OCI-LY3 (cell line): ENCODE measurements at regions not wholly inside any gene's neighbourhood (a gene's known extent, or its start where the extent isn't known, plus 50 kb on each side); places are given as distances from the start of the nearest gene placed in this dataset.

ENCODE experiments used
- H2AFZ ChIP-seq: fragments of 200-600, 300-600 bp; shearing (Covaris generic); 2 replicates; pipeline ENCODE4 v1.6.0; 2014; ENCODE audit warnings: antibody characterized with exemption, low read depth, low read length
- H3K27ac ChIP-seq: fragments of 200-600, 300-600 bp; sonication (generic); 2 replicates; pipeline ENCODE4 v1.5.1; 2014; ENCODE audit warnings: mild to moderate bottlenecking, low read length, moderate library complexity, mixed read lengths
- H3K27me3 ChIP-seq: fragments of 200-600, 300-600 bp; sonication (generic); 2 replicates; pipeline ENCODE4 v1.6.1; 2014; ENCODE audit warnings: low read depth, low read length, mixed read lengths
- H3K36me3 ChIP-seq: fragments of 200-600, 300-600 bp; sonication (generic); replicated peaks from 2 replicates; pipeline ENCODE3; 2014; ENCODE audit warnings: low read depth, low read length, mixed read lengths
- H3K4me1 ChIP-seq: fragments of 300-600, 200-600 bp; sonication (generic); 2 replicates; pipeline ENCODE4 v1.6.1; 2014; ENCODE audit warnings: low read length, mixed read lengths
- H3K4me2 ChIP-seq: fragments of 200-600, 300-600 bp; sonication (generic); 2 replicates; pipeline ENCODE4 v1.6.1; 2014; ENCODE audit warnings: low read length, mixed read lengths
- H3K4me3 ChIP-seq: fragments of 300-600, 200-600 bp; sonication (generic); 2 replicates; pipeline ENCODE4 v1.5.1; 2014; ENCODE audit warnings: antibody characterized with exemption, mild to moderate bottlenecking, low read length, moderate library complexity
- H3K79me2 ChIP-seq: fragments of 300-600, 200-600 bp; shearing (Covaris generic); 2 replicates; pipeline ENCODE4 v1.6.1; 2014; ENCODE audit warnings: mild to moderate bottlenecking, low read length, mixed read lengths
- H3K9ac ChIP-seq: fragments of 300-600, 200-600 bp; shearing (Covaris generic); 2 replicates; pipeline ENCODE4 v1.6.0; 2014; ENCODE audit warnings: mild to moderate bottlenecking, low read length, moderate library complexity
- H3K9me3 ChIP-seq: fragments of 200-600, 300-600 bp; shearing (Covaris generic); 2 replicates; pipeline ENCODE4 v1.6.1; 2014; ENCODE audit warnings: low read length, mixed read lengths; ENCODE audit not compliant: insufficient read depth
- H4K20me1 ChIP-seq: fragments of 200-600, 300-600 bp; sonication (generic); 2 replicates; pipeline ENCODE4 v1.6.1; 2016; ENCODE audit warnings: low read length, mixed read lengths; ENCODE audit not compliant: insufficient read depth
- CTCF ChIP-seq: fragments of 200-600, 300-600 bp; sonication (generic); IDR thresholded peaks from 2 replicates; pipeline ENCODE4 v1.5.1; 2014; ENCODE audit warnings: antibody characterized with exemption, low read length, low read depth
- EZH2phosphoT487 ChIP-seq: fragments of 200-600 bp; shearing (Covaris generic); IDR thresholded peaks from 2 replicates; pipeline ENCODE4 v1.6.1; 2018; ENCODE audit warnings: antibody characterized with exemption, mixed run types, low read depth

- Histone ChIP-seq H3K27me3 (peaks cover 10% of the 10 kb centered on the region; the same call in 1 of the 2 replicates), H4K20me1 (no peaks in the 10 kb centered on the region), H2AFZ (no peak overlapping the region), H3K4me1 (peaks cover 11% of the 10 kb centered on the region), H3K79me2 (no peaks in the 10 kb centered on the region), H3K9ac (no peak overlapping the region), H3K36me3 (no peaks in the 10 kb centered on the region), H3K27ac (no peak overlapping the region), H3K4me2 (no peak overlapping the region), H3K4me3 (no peak overlapping the region), H3K9me3 (no peaks in the 10 kb centered on the region)
- TF ChIP-seq EZH2phosphoT487 (no peak), CTCF (no peak)
Observed at GRCh38 chr2:20523799-20524187, 76.9 kb downstream of the RHOB start.

DNA sequence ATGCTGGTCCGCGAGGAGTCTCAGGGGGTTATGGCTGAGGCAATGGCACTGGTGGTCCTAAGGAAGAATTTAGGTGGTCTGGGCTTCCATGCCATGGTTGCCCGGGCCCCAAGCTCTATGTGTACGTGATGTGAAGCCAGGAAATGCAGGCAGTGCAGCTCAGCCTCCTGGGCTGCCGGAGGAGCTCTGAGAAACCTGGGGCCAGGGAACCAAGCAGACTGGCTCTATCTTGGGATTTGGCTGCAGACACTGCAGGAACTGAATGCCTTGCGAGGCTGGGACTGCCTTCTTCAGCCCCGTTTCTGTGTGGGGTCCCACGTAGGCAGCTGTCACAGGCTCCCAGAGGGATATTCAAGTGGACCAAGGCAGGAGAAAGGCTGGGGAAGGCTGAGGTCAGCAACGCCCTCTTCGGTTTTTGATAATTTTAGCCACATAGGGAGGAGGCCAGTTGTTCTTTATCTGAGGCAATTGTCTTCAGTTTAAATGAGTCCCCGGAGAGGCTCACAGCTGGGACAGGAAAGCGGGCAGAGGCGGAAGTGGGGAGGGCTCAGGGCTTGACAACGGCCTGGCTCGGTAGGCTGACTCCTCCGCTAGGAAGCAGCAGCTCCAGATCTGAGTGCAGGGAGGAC lies 77.7 kb downstream of the RHOB start:
- no peak for TF ChIP-seq CTCF
- no peak for TF ChIP-seq EZH2phosphoT487
- Histone ChIP-seq H3K4me2 (peak overlapping the region; percentile 46), H3K36me3 (no peaks in the 10 kb centered on the region), H3K9ac (no peak overlapping the region), H3K27ac (no peak overlapping the region), H3K79me2 (no peaks in the 10 kb centered on the region), H3K9me3 (no peaks in the 10 kb centered on the region), H3K27me3 (peaks cover 8% of the 10 kb centered on the region; the same call in 1 of the 2 replicates), H3K4me3 (peak overlapping the region; percentile 19; the same call in 1 of the 2 replicates), H3K4me1 (peaks cover 11% of the 10 kb centered on the region), H2AFZ (peak overlapping the region; percentile 47; the same call in 1 of the 2 replicates), H4K20me1 (no peaks in the 10 kb centered on the region)

- Histone ChIP-seq H3K4me2 (peak overlapping the region; percentile 46), H3K27ac (no peak overlapping the region), H2AFZ (peak overlapping the region; percentile 47; the same call in 1 of the 2 replicates), H3K4me3 (peak overlapping the region; percentile 19; the same call in 1 of the 2 replicates), H3K79me2 (no peaks in the 10 kb centered on the region), H3K9ac (no peak overlapping the region), H3K4me1 (peaks cover 11% of the 10 kb centered on the region), H3K36me3 (no peaks in the 10 kb centered on the region), H3K9me3 (no peaks in the 10 kb centered on the region), H4K20me1 (no peaks in the 10 kb centered on the region), H3K27me3 (peaks cover 8% of the 10 kb centered on the region; the same call in 1 of the 2 replicates)
- no peak for TF ChIP-seq CTCF
- TF ChIP-seq EZH2phosphoT487, result no peak
Observed at GRCh38 chr2:20525041-20526035, 78.5 kb downstream of the RHOB start.

DNA sequence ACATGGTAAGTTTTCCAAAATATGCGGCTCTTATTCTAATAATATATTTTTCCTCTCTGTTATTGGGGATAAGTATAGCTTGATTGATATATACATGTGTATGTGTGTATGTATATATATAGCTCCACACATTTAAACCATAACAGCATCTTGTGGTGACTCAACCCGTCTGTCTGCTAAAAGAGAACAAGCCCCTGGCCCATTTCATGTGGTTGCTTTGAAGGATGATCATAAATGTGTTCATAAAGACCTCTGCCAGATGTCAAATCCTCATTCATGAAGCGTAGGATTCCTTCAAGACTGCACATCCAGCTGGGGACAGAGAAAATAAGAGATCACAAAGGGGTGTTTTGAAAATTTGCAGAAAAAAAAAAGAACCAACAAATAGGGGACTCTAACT lies 79.3 kb downstream of the RHOB start:
- peaks cover 11% of the 10 kb centered on the region for H3K4me1 ChIP-seq
- no peak overlapping the region for H2AFZ ChIP-seq
- H3K9me3 ChIP-seq, result no peaks in the 10 kb centered on the region
- H3K27ac ChIP-seq, result no peak overlapping the region
- no peak overlapping the region for H3K4me3 ChIP-seq
- H3K4me2 ChIP-seq, result no peak overlapping the region
- no peaks in the 10 kb centered on the region for H4K20me1 ChIP-seq
- H3K27me3 ChIP-seq, result peaks cover 8% of the 10 kb centered on the region; the same call in 1 of the 2 replicates
- H3K79me2 ChIP-seq, result no peaks in the 10 kb centered on the region
- TF ChIP-seq EZH2phosphoT487 (no peak), CTCF (no peak)
- no peaks in the 10 kb centered on the region for H3K36me3 ChIP-seq
- H3K9ac ChIP-seq, result no peak overlapping the region
